ENCODE measurements at regions not wholly inside any gene's neighbourhood (a gene's known extent, or its start where the extent isn't known, plus 50 kb on each side); places are given as distances from the start of the nearest gene placed in this dataset.

DNA sequence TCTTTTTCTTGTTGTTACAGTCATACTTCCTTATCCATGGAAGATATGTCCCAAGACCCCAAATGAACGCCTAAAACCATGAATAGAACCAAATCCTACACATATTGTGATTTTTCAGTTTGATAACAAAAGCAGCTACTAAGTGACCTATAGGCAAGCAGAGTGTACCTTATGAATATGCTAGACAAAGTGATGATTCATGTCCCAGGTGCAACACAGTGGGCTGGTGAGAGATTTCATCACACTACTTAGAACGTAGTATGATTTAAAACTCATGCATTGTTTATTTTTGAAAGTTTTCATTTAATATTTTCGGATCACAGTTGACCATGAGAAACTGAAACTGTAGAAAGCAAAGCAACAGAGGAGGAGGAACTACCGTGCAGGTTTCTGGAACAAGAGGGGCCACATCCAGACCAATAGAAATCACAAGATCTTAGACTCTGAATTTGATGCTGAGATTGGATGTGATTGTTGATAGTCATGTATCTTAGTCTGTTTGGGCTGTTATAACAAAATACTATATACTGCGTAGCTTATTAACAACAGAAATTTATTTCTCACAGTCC lies 470.8 kb upstream of the VRK2 start:
- TF ChIP-seq POLR2A (IDR thresholded peaks at IDR 0.05): no peak
- TF ChIP-seq, protein P1, sequence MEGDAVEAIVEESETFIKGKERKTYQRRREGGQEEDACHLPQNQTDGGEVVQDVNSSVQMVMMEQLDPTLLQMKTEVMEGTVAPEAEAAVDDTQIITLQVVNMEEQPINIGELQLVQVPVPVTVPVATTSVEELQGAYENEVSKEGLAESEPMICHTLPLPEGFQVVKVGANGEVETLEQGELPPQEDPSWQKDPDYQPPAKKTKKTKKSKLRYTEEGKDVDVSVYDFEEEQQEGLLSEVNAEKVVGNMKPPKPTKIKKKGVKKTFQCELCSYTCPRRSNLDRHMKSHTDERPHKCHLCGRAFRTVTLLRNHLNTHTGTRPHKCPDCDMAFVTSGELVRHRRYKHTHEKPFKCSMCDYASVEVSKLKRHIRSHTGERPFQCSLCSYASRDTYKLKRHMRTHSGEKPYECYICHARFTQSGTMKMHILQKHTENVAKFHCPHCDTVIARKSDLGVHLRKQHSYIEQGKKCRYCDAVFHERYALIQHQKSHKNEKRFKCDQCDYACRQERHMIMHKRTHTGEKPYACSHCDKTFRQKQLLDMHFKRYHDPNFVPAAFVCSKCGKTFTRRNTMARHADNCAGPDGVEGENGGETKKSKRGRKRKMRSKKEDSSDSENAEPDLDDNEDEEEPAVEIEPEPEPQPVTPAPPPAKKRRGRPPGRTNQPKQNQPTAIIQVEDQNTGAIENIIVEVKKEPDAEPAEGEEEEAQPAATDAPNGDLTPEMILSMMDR (IDR thresholded peaks at IDR 0.05): no peak

All from ovary (tissue), 3 donors.